ENCODE measurements at regions not wholly inside any gene's neighbourhood (a gene's known extent, or its start where the extent isn't known, plus 50 kb on each side); places are given as distances from the start of the nearest gene placed in this dataset.

DNA sequence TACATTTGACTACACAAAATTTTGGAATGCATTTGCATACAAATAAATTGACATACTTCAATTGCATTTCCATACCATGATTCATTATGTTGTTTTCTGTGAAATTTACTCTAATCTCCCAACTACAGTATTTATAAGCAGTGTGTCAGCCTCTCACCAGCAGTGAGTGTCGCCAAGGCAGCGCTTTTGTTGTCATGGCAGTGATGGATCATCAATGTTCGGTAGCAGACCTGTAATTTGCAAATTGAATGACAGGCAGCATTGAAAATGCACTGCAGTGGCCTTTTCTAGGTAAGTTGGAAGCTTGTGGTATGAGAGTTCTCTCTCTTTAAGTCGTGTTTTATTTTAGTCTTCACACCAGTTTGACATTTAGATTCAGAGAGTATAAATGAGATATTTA is 534.1 kb downstream of the PCDH17 start:
- TF ChIP-seq POLR2A (IDR thresholded peaks at IDR 0.05) = no peak
- TF ChIP-seq, protein P1, sequence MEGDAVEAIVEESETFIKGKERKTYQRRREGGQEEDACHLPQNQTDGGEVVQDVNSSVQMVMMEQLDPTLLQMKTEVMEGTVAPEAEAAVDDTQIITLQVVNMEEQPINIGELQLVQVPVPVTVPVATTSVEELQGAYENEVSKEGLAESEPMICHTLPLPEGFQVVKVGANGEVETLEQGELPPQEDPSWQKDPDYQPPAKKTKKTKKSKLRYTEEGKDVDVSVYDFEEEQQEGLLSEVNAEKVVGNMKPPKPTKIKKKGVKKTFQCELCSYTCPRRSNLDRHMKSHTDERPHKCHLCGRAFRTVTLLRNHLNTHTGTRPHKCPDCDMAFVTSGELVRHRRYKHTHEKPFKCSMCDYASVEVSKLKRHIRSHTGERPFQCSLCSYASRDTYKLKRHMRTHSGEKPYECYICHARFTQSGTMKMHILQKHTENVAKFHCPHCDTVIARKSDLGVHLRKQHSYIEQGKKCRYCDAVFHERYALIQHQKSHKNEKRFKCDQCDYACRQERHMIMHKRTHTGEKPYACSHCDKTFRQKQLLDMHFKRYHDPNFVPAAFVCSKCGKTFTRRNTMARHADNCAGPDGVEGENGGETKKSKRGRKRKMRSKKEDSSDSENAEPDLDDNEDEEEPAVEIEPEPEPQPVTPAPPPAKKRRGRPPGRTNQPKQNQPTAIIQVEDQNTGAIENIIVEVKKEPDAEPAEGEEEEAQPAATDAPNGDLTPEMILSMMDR (IDR thresholded peaks at IDR 0.05) = no peak
